Cerebellar cortex (tissue), 1 donor: ENCODE measurements at regions not wholly inside any gene's neighbourhood (a gene's known extent, or its start where the extent isn't known, plus 50 kb on each side); places are given as distances from the start of the nearest gene placed in this dataset.
"Not testable (repeated sequence)": the region's sequence is repeated elsewhere in the genome, so short reads cannot be mapped to it uniquely, and the experiment has no call there.

Source experiments
- DNase-seq: peaks from one replicate; pipeline ENCODE4 v3.0.0-alpha.2; 2015; ENCODE audit warnings: low spot score

DNA sequence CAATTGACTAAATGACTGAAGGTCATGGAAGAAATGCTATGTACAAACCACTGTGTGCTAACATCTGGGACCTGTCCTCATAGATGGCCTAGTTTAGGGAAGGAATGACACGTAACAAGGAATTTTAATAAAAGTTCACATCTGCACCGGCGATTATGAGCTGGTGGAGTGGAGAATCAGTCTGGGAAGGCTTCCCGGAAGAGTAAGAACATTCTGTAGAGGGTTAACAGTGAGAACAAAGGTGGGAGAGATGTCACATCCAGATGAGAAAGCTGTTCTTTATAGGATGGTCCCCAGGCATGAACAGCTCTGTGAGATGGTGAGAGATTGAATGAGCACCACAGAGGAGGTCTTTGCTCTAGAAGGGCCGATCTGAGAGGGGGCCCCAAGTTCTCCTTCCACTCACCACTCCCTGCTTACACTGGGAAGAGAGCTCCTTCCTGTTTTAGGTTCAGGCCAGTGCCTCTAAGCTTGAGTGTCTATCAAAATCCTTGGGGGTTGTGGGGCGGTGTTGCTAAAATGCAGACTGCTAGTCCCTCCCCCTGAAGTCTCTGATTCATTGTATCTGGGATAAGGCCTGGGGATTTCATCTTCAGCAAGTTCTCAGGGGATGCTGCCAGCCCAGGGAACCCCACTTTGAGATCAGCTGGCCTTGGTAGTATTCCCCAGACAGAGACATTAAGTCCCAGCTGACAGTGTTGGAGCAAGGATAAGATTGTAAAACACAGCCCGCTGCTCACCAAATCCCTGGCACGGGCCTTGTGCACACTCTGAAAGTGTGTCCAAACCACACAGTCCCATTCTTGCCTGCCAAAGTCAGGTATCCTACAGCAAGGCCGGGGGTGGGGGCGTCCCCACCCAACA, 294.7 kb upstream of the MAF start:
- DNase-seq: no peak

DNA sequence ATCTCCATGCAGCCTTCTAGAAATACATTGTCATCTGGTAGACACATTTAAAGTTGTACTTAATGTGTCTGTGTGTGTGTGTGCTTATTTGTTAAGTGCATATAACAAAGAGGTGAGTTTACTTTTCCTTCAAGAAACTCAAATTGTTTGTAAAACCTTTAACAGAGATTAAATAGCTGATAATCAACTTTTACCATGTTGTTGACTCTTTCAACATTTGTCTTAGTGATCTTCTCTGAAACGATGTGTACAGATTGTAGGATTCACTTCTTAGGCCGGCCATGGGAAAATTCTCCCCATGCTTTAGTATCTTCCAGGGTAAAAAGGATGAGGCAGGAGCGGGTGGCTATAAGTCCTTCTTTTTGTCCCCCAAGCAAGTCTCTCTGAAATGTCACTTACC, 292.9 kb upstream of the MAF start:
- no peak for DNase-seq

DNA sequence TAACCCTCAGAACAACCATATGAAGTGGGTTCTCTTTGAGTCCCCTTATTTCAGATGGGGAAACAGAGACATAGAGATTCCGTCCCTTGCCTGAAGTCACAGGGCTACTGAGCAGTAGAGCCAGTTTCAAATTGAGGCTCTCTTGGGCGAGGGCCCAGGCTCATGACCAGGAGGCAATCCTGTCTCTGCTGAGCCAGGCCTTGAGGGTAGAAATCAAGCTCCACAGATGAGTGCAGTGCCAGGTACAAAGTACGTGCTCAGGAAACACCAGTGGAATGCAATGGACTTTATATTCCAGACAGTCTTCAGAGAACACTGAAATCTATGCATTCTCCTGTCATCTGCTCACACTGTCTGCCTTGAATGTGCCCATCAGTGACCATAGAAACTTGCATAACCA, 291.7 kb upstream of the MAF start:
- no peak for DNase-seq

DNA sequence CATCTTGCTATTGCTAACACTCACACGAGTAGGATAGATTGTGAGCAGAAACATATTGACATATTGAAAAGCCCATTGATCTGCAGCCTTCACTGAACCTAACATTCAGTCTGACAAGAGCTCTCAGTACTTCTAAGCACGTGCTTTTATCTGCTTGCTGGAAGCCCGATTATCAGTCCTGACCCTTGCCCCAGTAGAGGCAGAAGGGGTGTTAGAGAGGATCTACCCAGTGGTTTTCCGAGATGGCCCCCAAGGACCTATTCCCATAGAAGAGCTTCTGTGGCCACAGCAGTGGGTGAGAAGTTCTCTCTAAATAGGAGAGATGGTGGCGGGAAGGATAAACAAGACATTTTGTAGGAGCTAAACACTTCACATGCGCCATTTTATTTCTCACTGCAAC, 290.9 kb upstream of the MAF start:
- DNase-seq: no peak

DNA sequence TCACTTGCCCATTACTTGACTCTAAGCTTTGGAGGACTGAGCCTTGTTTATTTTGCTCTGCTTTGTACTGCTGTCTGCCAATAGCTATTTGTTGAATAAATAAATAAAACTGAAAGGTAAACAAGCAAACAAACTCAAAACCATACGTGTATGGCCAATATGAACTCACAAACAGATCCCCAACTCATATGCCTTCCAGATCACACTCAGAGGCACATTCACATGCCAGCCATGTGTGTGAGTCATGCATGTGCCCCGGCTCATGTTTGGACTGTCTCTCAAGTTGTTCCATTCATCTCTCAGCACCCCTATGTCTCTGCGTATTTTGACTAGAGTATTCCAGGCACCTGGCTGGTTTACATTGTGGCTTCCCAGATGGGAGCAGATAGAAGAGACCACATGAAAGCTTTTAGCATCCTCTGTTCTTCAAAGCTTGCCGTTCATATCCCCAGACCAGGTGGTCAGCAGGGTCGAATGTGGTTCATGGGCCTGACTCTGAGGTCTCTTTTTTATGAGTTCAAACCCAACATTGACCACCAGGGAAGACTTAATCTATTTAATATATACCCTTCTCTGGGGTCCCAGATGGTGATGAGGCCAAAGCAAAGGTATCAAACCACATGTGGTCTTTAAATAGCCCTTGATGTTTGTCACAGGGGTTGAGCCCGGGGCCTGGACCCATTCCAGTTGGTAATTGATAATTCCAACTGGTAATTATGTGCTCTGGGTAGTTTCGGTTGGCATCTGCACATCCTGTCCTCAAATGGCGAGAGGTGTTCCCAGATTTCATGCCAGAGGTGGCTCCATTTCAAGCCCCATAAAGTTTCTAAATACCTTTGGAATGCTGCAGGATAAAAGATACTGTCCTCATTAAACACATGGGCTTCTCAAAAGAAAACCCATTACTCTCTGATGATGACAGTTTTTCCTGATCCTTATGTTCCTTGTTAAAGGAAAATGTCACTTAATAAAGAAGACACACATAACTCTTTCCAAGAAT, 287.3 kb upstream of the MAF start:
- DNase-seq: no peak

DNA sequence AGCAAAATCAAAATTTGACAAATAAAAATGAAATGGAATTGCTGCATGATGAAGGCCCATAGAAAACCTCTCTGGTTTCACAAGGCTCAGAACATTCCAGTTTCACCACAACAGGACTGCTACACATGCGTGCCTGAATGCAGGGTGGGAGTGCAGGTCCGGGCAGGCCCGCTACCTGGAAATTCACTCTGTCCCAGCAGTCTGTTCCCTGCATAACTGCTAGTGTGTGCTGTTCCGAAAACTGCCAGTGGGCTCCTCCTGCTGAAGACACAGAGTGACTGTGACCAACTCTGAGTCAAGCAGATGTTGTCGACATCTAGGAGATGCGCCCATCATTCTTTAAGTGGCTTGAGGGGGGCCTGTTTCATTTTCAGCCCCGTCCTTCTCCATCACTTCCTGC, 284.8 kb upstream of the MAF start:
- no peak for DNase-seq

DNA sequence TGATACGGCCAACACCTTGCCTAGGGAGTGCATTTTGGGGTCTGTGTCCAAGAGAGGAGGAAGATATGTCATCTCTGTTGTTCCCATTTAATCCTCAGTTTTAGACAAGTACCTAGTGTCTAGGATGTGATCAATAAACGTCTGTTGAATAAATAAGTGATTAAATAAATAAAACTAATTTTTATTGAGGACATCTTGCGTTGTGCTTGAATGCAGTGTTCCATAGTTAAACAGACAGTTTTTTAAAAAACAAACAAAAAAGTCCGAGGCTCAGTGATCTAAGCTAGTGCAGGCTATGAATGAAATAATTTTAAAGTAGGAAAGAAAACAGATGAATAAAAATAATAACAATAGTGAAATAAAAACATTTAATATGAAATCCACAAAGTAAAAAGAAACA, 283.0 kb upstream of the MAF start:
- no peak for DNase-seq

DNA sequence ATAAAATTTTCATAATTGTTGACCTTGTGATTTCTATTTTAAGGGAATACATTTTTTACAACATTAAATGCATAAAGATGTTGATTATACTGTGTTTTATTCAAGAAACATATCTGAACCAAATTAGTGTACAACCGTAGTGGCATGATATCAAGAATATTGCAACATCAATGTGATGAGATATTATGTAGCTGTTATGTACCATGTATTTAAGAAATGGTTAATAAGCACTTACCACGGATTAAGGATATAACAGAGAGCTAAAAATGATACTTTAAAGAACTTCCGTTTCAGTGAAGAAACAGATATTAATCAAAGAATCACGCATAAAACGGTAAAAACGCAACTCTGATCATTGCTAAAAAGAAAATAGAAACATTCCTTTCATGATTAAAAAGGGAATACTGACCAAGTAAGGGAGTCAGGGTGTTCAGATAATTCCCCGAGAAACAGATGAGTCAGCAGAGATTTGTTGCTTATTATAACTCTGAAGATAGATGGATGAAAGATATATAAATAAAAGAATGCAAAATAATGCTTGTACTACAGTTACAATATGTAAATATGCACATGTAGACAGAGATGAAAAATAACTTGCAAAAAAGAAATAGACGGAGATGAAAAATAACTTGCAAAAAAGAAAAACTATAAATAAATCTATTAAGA, 281.9 kb upstream of the MAF start:
- no peak for DNase-seq

DNA sequence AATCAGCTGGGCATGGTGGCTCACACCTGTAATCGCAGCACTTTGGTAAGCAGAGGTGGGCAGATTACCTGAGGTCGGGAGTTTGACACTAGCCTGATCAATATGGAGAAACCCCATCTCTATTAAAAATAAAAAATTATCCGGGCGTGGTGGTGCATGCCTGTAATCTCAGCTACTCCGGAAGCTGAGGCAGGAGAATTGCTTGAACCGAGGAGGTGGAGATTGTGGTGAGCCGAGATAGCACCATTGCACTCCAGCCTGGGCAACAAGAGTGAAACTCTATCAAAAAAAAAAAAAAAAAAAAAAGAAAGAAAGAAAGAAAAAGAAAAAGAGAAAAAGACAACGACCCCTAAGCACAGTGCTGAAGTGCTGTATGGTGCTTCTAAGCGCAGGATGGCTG, 280.6 kb upstream of the MAF start:
- not testable (repeated sequence) for DNase-seq

DNA sequence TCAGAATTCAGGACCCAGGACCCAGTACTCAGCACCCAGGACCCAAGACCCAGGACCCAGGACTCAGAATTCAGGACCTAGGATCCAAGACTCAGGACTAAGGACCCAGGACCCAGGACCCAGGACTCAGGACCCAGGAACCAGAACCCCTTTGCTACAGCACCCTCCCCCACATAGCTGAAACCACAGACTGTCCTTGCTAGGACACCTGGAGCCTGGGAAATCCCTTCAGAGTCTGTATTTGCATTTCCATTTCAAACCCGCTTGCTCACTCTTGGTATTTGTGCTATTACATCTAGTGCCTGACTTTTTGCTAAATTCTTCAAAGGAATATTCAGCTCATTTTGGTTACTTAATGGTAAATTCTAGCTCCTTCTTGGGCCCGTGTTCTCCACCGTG, 275.8 kb upstream of the MAF start:
- DNase-seq: no peak

DNA sequence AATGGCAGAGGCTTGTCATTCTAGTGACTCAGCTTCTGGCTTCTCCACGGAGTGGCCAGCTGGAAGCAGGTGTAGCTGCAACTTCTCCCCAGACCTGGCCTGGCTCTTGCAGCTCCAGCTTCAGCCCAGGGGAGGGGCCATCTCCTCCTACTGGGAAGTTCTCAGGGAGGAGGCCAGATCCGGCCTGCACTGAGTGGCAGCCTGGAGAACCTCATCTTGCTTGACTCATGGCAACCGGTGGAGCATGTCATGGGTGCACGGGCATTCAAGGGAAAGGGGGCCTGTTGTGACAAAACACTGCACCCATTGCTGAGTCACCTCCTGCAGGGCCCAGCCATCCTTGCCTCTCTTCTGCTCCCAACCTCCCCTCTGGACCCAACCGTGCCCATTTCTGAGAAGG, 273.9 kb upstream of the MAF start:
- DNase-seq: no peak

DNA sequence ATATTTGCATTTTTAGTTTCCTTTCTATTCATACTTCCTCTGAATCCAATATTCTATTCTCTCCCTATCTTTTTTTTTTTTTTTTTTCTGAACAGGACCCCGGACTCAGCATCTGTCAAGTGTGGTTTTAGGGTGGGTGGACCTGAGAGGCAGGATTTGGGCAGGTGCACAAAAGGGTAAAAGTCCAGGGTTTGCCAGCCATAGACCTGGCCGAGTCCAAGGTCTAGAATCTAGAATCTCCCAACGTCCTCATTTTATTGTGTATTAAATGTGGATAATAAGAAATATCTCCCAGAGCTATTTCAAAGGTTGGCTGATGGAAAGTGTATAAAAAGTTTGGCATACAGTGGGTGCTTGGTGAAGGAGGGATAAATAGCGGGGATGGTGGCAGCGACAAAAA, 273.3 kb upstream of the MAF start:
- DNase-seq: no peak

DNA sequence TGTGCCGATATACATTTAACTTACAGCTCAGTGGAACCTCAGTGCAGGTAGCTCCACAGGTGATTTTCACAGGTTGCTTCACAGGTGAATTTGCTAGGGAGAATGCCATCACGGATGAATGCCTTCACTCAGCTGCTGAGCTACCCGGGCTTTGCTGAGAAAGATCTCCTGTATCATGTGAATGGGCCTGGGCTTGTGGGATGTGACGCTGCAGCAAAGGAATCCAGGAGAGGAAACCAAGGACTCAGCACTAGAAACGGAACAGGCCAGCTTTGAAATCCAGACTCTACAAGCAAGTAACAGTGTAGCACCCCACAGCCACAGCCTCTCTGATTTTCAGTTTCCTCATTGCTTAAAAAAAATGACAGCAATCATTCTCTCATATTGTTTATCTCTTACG, 271.4 kb upstream of the MAF start:
- DNase-seq: no peak

DNA sequence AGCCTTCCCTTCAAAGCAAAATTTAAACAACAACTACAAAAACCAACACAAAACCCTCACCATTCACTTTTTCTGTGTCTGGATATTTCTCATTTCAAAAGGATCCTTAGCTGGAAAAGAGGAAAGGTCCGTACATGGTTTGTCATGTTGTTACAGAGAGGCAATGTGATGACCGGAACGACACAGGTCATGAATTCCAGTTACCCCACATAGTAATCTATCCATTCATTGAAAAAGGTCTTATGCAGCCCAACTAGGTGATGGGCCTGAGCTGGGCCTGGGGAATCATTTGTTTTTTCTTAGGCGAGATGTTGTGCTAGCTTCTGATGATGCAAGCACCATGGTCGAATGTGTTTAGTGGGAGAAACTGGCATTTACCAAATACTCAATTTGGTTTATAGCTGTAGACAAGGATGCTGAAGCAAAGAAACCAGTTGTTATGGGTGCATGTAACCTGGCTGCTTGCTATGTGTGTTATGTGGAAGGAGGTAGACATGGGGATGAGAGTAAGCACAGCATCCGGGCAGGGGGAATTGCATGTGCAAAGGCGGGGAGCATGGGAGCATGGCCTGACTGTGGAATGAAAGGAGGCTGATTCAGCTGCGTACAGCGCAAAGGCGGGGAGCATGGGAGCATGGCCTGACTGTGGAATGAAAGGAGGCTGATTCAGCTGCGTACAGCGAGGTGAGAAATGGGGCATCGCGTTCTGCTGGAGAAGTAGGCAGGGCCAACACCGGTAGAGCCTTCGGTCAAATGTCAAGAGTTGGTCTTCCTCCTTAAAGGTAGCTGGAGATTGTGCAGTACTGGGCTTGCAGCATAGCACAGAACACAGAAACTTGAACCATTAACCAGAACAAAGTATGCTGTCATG, 269.7 kb upstream of the MAF start:
- no peak for DNase-seq

DNA sequence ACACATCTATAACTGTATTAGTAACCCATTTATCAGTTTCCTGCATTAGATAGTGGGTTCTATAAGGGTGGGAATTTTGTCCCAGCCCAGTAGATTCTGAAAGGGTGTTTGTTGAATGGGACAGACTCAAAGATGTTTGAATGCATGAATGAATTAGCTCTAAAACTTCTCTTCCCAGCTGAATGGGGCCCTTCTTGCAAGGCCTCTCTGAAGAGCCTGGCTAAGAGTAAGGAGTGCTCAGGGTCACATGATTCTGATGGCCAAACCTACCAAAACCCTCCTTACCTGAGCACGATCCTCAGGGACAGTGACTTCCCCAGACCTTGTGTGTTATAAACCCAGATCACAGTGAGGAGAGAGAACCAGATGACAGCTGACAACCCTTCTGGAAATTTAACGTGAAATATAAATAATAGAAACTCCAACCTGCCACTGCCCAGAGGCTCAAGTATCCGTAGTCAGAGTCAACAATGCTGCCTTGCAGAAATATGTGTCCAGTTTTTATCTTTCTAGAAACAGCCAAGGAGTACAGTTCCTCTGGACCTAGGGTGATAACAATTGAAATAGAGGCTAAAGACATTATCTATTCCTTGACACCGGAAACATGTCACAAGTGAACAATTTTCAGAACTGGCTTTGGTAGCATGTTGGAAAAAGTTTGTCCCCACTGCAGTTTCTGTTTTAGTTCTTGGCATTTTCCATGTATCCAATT, 268.9 kb upstream of the MAF start:
- DNase-seq: no peak

DNA sequence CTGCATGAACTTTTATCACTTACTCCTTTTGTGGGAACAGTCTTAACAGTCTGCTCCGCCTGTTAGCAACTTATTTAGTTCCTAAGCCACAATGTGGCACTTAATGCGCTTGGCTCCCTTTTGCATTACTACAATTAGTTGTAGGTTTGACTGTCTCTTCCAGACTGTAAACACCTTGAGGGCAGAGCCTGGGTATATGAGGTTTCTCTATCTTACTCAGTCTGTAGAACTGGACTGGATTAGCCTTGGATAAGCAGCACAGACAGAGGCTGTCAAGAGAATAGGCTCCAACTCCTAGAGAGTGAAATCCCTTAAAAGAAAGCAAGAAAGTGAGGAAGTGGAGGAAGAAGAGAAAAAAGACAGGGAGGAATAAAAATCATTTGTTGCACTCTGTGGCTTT, 268.3 kb upstream of the MAF start:
- no peak for DNase-seq

DNA sequence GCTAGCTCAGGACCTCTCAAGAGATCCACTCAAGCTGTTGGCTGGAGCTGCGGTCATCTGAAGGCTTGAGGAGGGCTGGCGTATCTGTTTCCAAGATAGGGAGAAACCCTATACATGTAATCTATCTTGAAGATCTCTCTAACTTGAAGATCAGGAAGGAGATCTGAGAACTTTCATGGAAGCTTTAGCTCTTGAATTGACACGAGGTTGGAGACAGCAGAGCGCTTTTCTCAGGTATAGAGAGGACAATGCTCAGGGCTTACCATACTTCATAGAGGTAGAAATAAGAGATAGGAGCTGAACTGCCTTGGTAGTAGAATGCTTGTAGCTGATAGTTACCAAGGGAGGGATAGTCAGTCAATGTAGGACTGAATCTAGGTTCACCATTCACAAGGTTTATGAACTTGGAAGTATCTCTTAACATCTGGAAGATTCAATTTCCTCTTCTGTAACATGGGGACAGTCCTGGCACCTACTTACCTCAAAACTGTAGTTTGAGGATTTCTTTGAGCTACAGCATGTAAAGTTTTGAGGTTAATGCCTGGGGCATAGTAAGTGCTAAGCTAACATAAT, 267.0 kb upstream of the MAF start:
- DNase-seq: no peak

DNA sequence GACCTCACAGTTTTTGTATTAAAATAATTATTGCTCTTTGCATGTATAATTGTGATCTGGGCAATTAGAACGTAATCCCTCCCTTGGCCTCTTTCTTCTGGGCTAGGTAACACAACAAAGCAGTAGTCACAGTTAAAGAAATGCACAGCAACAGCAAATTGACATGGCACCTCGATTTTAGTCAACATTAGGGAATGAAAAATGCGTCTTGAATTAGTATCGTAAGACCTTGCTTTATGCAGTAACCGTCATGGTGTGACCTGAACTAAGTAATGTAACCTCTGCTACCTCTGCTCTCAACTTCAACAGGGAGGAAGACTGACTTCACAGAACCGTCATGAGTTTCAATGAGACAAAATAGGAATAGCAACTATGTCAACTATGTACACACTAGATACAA, 265.4 kb upstream of the MAF start:
- no peak for DNase-seq

DNA sequence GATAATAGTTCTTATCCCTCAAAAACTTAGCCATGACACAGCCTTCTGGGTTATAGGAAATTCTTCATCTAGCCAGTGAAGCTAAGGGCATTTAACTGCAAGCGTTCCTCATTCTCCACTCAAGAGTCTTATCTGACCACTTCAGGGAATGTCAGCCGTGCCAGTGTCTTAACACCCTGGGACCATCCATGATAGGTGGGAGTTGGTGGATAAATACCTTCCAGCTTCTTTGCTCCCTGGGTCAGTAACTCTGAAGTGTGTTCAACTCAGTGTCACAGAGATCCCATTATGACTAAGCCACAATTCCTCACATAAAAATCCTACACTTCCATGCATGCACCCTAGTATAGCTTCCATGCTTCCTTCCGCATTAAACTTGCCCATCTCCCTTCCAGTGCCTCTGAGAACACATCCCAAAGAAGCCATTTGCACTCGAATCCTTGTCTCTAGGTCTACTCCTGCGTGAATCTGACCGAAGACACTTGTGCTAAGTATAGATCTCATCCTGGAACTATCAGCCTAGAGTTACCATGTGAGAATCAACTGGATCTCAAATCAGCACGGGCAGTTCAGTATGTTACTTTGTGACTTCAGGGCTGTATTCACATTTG, 264.3 kb upstream of the MAF start:
- no peak for DNase-seq
